Lower leg skin (tissue), 3 donors: ENCODE measurements at regions not wholly inside any gene's neighbourhood (a gene's known extent, or its start where the extent isn't known, plus 50 kb on each side); places are given as distances from the start of the nearest gene placed in this dataset.

Experiments used
- POLR2A ChIP-seq, 2 donors: fragments of 450-650 bp; IDR thresholded peaks; one replicate each; pipeline ENCODE4 v1.6.1; 2016 to 2017; ENCODE audit warnings: antibody characterized with exemption in 2 of 2, mild to moderate bottlenecking in 1 of 2, moderate library complexity in 1 of 2
- TF ChIP-seq, protein P1 (sequence below), 3 donors: fragments of 450-650 bp; IDR thresholded peaks; one replicate each; pipeline ENCODE4 v1.5.1; 2016; ENCODE audit warnings: antibody characterized with exemption in 3 of 3, mild to moderate bottlenecking in 3 of 3, moderate library complexity in 2 of 3

GRCh38 chr2:215702116-215702902 lies 266.4 kb upstream of the FN1 start:
- TF ChIP-seq, protein P1, sequence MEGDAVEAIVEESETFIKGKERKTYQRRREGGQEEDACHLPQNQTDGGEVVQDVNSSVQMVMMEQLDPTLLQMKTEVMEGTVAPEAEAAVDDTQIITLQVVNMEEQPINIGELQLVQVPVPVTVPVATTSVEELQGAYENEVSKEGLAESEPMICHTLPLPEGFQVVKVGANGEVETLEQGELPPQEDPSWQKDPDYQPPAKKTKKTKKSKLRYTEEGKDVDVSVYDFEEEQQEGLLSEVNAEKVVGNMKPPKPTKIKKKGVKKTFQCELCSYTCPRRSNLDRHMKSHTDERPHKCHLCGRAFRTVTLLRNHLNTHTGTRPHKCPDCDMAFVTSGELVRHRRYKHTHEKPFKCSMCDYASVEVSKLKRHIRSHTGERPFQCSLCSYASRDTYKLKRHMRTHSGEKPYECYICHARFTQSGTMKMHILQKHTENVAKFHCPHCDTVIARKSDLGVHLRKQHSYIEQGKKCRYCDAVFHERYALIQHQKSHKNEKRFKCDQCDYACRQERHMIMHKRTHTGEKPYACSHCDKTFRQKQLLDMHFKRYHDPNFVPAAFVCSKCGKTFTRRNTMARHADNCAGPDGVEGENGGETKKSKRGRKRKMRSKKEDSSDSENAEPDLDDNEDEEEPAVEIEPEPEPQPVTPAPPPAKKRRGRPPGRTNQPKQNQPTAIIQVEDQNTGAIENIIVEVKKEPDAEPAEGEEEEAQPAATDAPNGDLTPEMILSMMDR (IDR thresholded peaks at IDR 0.05) = no peak
- TF ChIP-seq POLR2A (IDR thresholded peaks at IDR 0.05) = no peak
